ENCODE measurements at regions not wholly inside any gene's neighbourhood (a gene's known extent, or its start where the extent isn't known, plus 50 kb on each side); places are given as distances from the start of the nearest gene placed in this dataset.

DNA sequence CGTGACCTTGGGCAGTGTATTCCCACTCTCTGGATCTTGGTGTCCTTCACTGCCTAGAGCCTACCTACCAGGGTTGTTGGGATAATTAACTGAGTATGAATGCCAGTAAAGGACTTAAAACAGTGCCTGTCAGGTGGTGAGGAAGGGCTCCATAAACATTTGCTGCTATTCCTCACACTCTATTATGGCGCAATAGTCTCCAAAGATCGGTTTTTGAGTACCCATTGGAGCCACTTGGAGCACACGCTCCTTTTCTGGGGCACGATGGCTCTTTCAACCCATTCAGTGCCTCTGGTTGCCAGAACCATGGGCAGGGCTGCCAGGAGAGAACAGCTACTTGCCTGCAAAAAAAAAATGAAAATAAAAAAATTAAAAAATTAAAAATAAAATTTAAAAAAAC lies 296.6 kb upstream of the PPARGC1A start:
- H3K36me3 ChIP-seq (ENCODE audit: insufficient read depth, low read length) = no peaks in the 10 kb centered on the region
- intact Hi-C loops (cut with micrococcal nuclease; ENCODE audit: unreplicated experiment) = no loop called here
- H3K9me2 ChIP-seq (ENCODE audit: insufficient read depth, low read length) = no peaks in the 10 kb centered on the region
- H3K4me2 ChIP-seq (ENCODE audit: low read length) = no peak overlapping the region
- ChIA-PET POLR2A (no interaction called here), CTCF (ENCODE audit: unreplicated experiment) (no interaction called here)
- H3K4me1 ChIP-seq (ENCODE audit: insufficient read depth, low read length, poor library complexity, severe bottlenecking) = no peaks in the 10 kb centered on the region
- no peak overlapping the region for H3K27ac ChIP-seq (ENCODE audit: low read depth, low read length, poor library complexity, severe bottlenecking)
- TF ChIP-seq EZH2phosphoT487 (IDR thresholded peaks at IDR 0.05; ENCODE audit: borderline replicate concordance, low read depth, low read length) = no peak
- TF ChIP-seq CTCF (conservative IDR thresholded peaks at IDR 0.05; ENCODE audit: low read length) = no peak
- H3K79me2 ChIP-seq (ENCODE audit: insufficient read depth, low read depth, low read length) = no peaks in the 10 kb centered on the region
- DNase-seq (ENCODE audit: low spot score) = no peak
- no peaks in the 10 kb centered on the region for H4K20me1 ChIP-seq (ENCODE audit: insufficient read depth, low read length)
- no peaks in the 10 kb centered on the region for H3K9me3 ChIP-seq (ENCODE audit: low read length)
- no peak overlapping the region for H3K4me3 ChIP-seq (ENCODE audit: low read depth, low read length, poor library complexity, severe bottlenecking)
- H2AFZ ChIP-seq (ENCODE audit: low read length) = no peak overlapping the region
- BruUV-seq (replicated peaks) = no TSS peak

- intact Hi-C loops (cut with micrococcal nuclease; ENCODE audit: unreplicated experiment) = no loop called here
- H2AFZ ChIP-seq (ENCODE audit: low read length) = no peak overlapping the region
- no peaks in the 10 kb centered on the region for H3K36me3 ChIP-seq (ENCODE audit: insufficient read depth, low read length)
- BruUV-seq (replicated peaks) = no TSS peak
- no peak overlapping the region for H3K4me3 ChIP-seq (ENCODE audit: low read depth, low read length, poor library complexity, severe bottlenecking)
- H3K79me2 ChIP-seq (ENCODE audit: insufficient read depth, low read depth, low read length) = no peaks in the 10 kb centered on the region
- H3K9me2 ChIP-seq (ENCODE audit: insufficient read depth, low read length) = no peaks in the 10 kb centered on the region
- POLR2A ChIA-PET = interaction anchor here (0.6 to 0.9 kb wide), 4 partner anchors 14 to 874 kb away, joined by 3 to 6 read pairs (median 4); no protein-coding TSS in a partner anchor
- CTCF ChIA-PET (ENCODE audit: unreplicated experiment) = no interaction called here
- TF ChIP-seq EZH2phosphoT487 (IDR thresholded peaks at IDR 0.05; ENCODE audit: borderline replicate concordance, low read depth, low read length) = no peak
- TF ChIP-seq CTCF (conservative IDR thresholded peaks at IDR 0.05; ENCODE audit: low read length) = no peak
- no peak overlapping the region for H3K27ac ChIP-seq (ENCODE audit: low read depth, low read length, poor library complexity, severe bottlenecking)
- no peaks in the 10 kb centered on the region for H3K9me3 ChIP-seq (ENCODE audit: low read length)
- no peaks in the 10 kb centered on the region for H4K20me1 ChIP-seq (ENCODE audit: insufficient read depth, low read length)
- no peak overlapping the region for H3K4me2 ChIP-seq (ENCODE audit: low read length)
- no peaks in the 10 kb centered on the region for H3K4me1 ChIP-seq (ENCODE audit: insufficient read depth, low read length, poor library complexity, severe bottlenecking)
- no peak for DNase-seq (ENCODE audit: low spot score)
Observed at GRCh38 chr4:24181005-24181404, 291.2 kb upstream of the PPARGC1A start.

- Histone ChIP-seq H3K36me3 (ENCODE audit: insufficient read depth, low read length) (no peaks in the 10 kb centered on the region), H3K4me2 (ENCODE audit: low read length) (no peak overlapping the region), H3K27ac (ENCODE audit: low read depth, low read length, poor library complexity, severe bottlenecking) (no peak overlapping the region), H3K4me3 (ENCODE audit: low read depth, low read length, poor library complexity, severe bottlenecking) (no peak overlapping the region), H2AFZ (ENCODE audit: low read length) (no peak overlapping the region), H3K9me3 (ENCODE audit: low read length) (no peaks in the 10 kb centered on the region), H3K9me2 (ENCODE audit: insufficient read depth, low read length) (no peaks in the 10 kb centered on the region), H4K20me1 (ENCODE audit: insufficient read depth, low read length) (no peaks in the 10 kb centered on the region), H3K79me2 (ENCODE audit: insufficient read depth, low read depth, low read length) (no peaks in the 10 kb centered on the region), H3K4me1 (ENCODE audit: insufficient read depth, low read length, poor library complexity, severe bottlenecking) (no peaks in the 10 kb centered on the region)
- DNase-seq (ENCODE audit: low spot score) = no peak
- ChIA-PET POLR2A (interaction anchor here (0.6 to 0.9 kb wide), 3 partner anchors 15 to 1099 kb away, joined by 3 to 6 read pairs (median 5); no protein-coding TSS in a partner anchor), CTCF (ENCODE audit: unreplicated experiment) (interaction anchor here (0.6 kb wide), 1 partner anchor 25 kb away, joined by 3 read pairs; no protein-coding TSS in a partner anchor)
- TF ChIP-seq CTCF (conservative IDR thresholded peaks at IDR 0.05; ENCODE audit: low read length) (no peak), EZH2phosphoT487 (IDR thresholded peaks at IDR 0.05; ENCODE audit: borderline replicate concordance, low read depth, low read length) (no peak)
- no TSS peak for BruUV-seq (replicated peaks)
- intact Hi-C loops (cut with micrococcal nuclease; ENCODE audit: unreplicated experiment) = no loop called here
Observed at GRCh38 chr4:24180586-24180985, 290.7 kb upstream of the PPARGC1A start.
